ENCODE measurements at regions not wholly inside any gene's neighbourhood (a gene's known extent, or its start where the extent isn't known, plus 50 kb on each side); places are given as distances from the start of the nearest gene placed in this dataset.

- CTCF ChIA-PET = no interaction called here
- Histone ChIP-seq H3K27ac (no peak overlapping the region), H3K4me1 (no peaks in the 10 kb centered on the region; the same call in 2 of the 3 replicates), H3K4me2 (no peak overlapping the region), H3K9me3 (no peaks in the 10 kb centered on the region), H3K4me3 (no peak overlapping the region)
- FAIRE-seq (no peak), ATAC-seq (no peak), DNase-seq (ENCODE audit: low read depth in 1 of 2, low spot score in 1 of 2) (no peak)
- no peak for TF ChIP-seq HOXB13 (CRISPR knock-in tag; IDR thresholded peaks at IDR 0.05; ENCODE audit: low read depth)
- TF ChIP-seq, protein P1, sequence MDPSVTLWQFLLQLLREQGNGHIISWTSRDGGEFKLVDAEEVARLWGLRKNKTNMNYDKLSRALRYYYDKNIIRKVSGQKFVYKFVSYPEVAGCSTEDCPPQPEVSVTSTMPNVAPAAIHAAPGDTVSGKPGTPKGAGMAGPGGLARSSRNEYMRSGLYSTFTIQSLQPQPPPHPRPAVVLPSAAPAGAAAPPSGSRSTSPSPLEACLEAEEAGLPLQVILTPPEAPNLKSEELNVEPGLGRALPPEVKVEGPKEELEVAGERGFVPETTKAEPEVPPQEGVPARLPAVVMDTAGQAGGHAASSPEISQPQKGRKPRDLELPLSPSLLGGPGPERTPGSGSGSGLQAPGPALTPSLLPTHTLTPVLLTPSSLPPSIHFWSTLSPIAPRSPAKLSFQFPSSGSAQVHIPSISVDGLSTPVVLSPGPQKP (IDR thresholded peaks at IDR 0.05; ENCODE audit: low read depth, low read length) = no peak
- POLR2A ChIA-PET = no interaction called here
- WGBS (ENCODE audit: missing lambda C conversion rate) = 20% methylated on average over 2 of the region's 2 CpGs
Measured at GRCh38 chr10:14389981-14390590, 59.4 kb upstream of the FRMD4A start.

DNA sequence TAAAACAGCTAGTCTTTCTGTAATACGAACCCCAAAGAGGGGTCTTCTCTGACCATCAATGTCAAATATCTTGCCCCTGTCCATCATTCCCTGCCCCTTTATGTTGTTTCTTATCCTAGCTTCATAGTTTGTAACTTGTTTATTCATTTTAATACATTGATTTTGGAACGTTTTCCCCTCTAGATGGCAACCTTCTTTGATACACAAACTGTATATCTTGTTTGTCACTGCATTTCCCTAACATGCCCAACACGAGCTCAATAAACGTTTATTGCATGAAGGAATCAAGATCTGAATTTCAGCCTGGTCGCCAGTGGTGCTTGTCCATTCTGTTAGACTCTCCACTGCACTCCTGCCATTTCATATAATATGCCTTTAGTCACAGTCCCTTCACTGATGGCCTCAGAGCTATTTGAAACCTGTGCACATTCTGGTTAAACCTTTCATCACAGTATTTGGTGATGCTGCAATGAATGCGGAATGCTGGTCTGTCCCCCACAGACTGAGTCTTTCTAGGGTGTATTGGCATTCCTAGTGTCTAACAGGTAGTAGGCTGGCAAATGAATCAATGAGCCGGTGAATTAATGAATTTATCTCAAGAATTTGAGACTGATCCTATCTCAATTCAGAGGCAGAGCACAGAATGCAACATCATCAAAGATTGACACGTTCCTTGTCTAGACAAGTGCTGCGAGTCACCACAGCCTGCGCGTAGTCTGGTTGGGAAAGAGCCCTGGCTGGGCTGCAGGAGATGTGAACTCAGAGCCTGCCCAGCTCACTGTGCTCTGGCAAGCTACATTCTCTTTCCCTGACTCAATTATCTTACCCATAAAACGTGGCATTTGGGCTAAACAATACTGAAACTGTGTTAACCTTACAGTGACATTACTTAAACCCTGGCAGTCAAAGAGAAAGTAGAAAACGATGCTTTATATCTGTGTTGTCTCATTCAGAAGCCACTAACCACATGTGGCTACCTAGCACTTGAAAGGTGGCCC, 55.2 kb upstream of the FRMD4A start:
- ATAC-seq (peak; percentile 81 to 93), FAIRE-seq (peak; percentile 23), DNase-seq (ENCODE audit: low read depth in 1 of 2, low spot score in 1 of 2) (peak in 1 of 2 experiments; percentile 57)
- Histone ChIP-seq H3K4me2 (peak overlapping the region; percentile 29; the same call in 2 of the 3 replicates), H3K27ac (no peak overlapping the region), H3K4me1 (no peaks in the 10 kb centered on the region; the same call in 2 of the 3 replicates), H3K9me3 (no peaks in the 10 kb centered on the region), H3K4me3 (no peak overlapping the region)
- CTCF ChIA-PET = interaction anchor here (0.6 to 2.0 kb wide), 6 partner anchors 14 to 186 kb away, joined by 3 to 6 read pairs (median 3); no protein-coding TSS in a partner anchor
- 8% methylated on average over 13 of the region's 13 CpGs for WGBS (ENCODE audit: missing lambda C conversion rate)
- POLR2A ChIA-PET = interaction anchor here (0.6 kb wide), 1 partner anchor 543 kb away, joined by 3 read pairs; no protein-coding TSS in a partner anchor
- TF ChIP-seq NFE2L2 (conservative IDR thresholded peaks at IDR 0.05; ENCODE audit: low read length) (no peak), RAD21 (conservative IDR thresholded peaks at IDR 0.05 in 1 of 2, IDR thresholded peaks at IDR 0.05 in 1 of 2) (peak in 1 of 2 experiments; percentile 20; a peak in 2 of 5 replicates), RNF2 (IDR thresholded peaks at IDR 0.05; ENCODE audit: borderline replicate concordance, low read depth) (no peak), MAFK (IDR thresholded peaks at IDR 0.05; ENCODE audit: partially characterized antibody) (peak; percentile 69), HOXB13 (CRISPR knock-in tag; IDR thresholded peaks at IDR 0.05; ENCODE audit: low read depth) (no peak), PHF8 (IDR thresholded peaks at IDR 0.05; ENCODE audit: borderline replicate concordance, low read depth) (no peak), MAX (IDR thresholded peaks at IDR 0.05) (no peak), ZNF302 (CRISPR knock-in tag; IDR thresholded peaks at IDR 0.05) (no peak), HES2 (IDR thresholded peaks at IDR 0.05) (no peak), JUNB (IDR thresholded peaks at IDR 0.05) (no peak)
- TF ChIP-seq, protein P2, sequence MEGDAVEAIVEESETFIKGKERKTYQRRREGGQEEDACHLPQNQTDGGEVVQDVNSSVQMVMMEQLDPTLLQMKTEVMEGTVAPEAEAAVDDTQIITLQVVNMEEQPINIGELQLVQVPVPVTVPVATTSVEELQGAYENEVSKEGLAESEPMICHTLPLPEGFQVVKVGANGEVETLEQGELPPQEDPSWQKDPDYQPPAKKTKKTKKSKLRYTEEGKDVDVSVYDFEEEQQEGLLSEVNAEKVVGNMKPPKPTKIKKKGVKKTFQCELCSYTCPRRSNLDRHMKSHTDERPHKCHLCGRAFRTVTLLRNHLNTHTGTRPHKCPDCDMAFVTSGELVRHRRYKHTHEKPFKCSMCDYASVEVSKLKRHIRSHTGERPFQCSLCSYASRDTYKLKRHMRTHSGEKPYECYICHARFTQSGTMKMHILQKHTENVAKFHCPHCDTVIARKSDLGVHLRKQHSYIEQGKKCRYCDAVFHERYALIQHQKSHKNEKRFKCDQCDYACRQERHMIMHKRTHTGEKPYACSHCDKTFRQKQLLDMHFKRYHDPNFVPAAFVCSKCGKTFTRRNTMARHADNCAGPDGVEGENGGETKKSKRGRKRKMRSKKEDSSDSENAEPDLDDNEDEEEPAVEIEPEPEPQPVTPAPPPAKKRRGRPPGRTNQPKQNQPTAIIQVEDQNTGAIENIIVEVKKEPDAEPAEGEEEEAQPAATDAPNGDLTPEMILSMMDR (IDR thresholded peaks at IDR 0.05) = peak; percentile 49; the same call in 2 of the 3 replicates

DNA sequence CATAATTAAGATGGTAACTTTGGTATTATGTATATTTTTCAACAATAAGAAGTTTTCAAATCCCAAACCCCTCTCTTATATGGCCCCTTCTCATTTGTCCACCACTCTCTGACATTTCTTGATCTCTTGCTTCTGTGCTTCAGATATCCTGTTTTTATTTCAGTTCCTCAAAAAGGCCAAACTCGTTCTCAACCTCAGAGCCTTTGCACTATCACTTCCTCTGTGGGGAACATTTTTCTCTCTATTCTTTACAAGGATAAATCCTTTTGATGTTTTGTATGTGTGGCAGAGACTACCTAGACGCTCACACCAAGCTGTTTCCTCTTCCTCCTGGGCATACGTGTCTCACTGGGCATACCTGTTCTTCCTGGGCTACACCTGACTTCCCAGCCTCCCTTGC, 54.2 kb upstream of the FRMD4A start:
- POLR2A ChIA-PET = no interaction called here

More for the DNA sequence above, 54.2 kb upstream of the FRMD4A start:
- FAIRE-seq (no peak), DNase-seq (ENCODE audit: low read depth in 1 of 2, low spot score in 1 of 2) (no peak), ATAC-seq (no peak)
- Histone ChIP-seq H3K4me3 (no peak overlapping the region), H3K27ac (no peak overlapping the region), H3K9me3 (no peaks in the 10 kb centered on the region), H3K4me2 (no peak overlapping the region), H3K4me1 (no peaks in the 10 kb centered on the region; the same call in 2 of the 3 replicates)
- 21% methylated on average over 3 of the region's 3 CpGs for WGBS (ENCODE audit: missing lambda C conversion rate)
- CTCF ChIA-PET = interaction anchor here (0.6 to 2.0 kb wide), 4 partner anchors 15 to 185 kb away, joined by 3 to 6 read pairs (median 4); no protein-coding TSS in a partner anchor
- TF ChIP-seq RNF2 (IDR thresholded peaks at IDR 0.05; ENCODE audit: borderline replicate concordance, low read depth) = no peak
- TF ChIP-seq RFX5 (IDR thresholded peaks at IDR 0.05) = no peak
- TF ChIP-seq RCOR1 (IDR thresholded peaks at IDR 0.05; ENCODE audit: low read depth, low read length) = no peak
- TF ChIP-seq BHLHE40 (IDR thresholded peaks at IDR 0.05; ENCODE audit: low read depth, low read length) = no peak
- no peak for TF ChIP-seq HOXB13 (CRISPR knock-in tag; IDR thresholded peaks at IDR 0.05; ENCODE audit: low read depth)
- no peak for TF ChIP-seq EHF (CRISPR knock-in tag; IDR thresholded peaks at IDR 0.05)
- TF ChIP-seq NPAS2 (CRISPR knock-in tag; IDR thresholded peaks at IDR 0.05; ENCODE audit: borderline replicate concordance) = no peak
- TF ChIP-seq NR3C1 (IDR thresholded peaks at IDR 0.05) = no peak
- no peak for TF ChIP-seq BCL3 (IDR thresholded peaks at IDR 0.05)
- no peak for TF ChIP-seq HDAC2 (IDR thresholded peaks at IDR 0.05)
- TF ChIP-seq POLR2A (IDR thresholded peaks at IDR 0.05; ENCODE audit: low read length) = no peak
- no peak for TF ChIP-seq MAZ (IDR thresholded peaks at IDR 0.05; ENCODE audit: borderline replicate concordance, low read depth, low read length)
- TF ChIP-seq GATA3 (IDR thresholded peaks at IDR 0.05; ENCODE audit: borderline replicate concordance) = no peak
- TF ChIP-seq POLR2AphosphoS2 (conservative IDR thresholded peaks at IDR 0.05; ENCODE audit: low read length) = no peak
- TF ChIP-seq MYC (IDR thresholded peaks at IDR 0.05; ENCODE audit: borderline replicate concordance, low read length) = no peak
- no peak for TF ChIP-seq HOXA7 (CRISPR knock-in tag; IDR thresholded peaks at IDR 0.05)
- TF ChIP-seq MAFK (IDR thresholded peaks at IDR 0.05; ENCODE audit: partially characterized antibody) = no peak
- no peak for TF ChIP-seq CBX8 (IDR thresholded peaks at IDR 0.05)
